ENCODE measurements at regions not wholly inside any gene's neighbourhood (a gene's known extent, or its start where the extent isn't known, plus 50 kb on each side); places are given as distances from the start of the nearest gene placed in this dataset.

- TF ChIP-seq ZBTB33 (IDR thresholded peaks at IDR 0.05): no peak
- TF ChIP-seq NR2C2 (IDR thresholded peaks at IDR 0.05; ENCODE audit: borderline replicate concordance, control insufficient read depth, insufficient read length, low read depth): no peak
- TF ChIP-seq SMAD5 (IDR thresholded peaks at IDR 0.05; ENCODE audit: low read depth): no peak
- TF ChIP-seq WRNIP1 (IDR thresholded peaks at IDR 0.05; ENCODE audit: borderline replicate concordance, low read depth, low read length): no peak
- no peak; the same call in 1 of the 2 replicates for TF ChIP-seq PAX8 (IDR thresholded peaks at IDR 0.05)
- 0 out of 2 replicates have a peak, but pooled peaks have one; percentile 70 for TF ChIP-seq RCOR1 (conservative IDR thresholded peaks at IDR 0.05; ENCODE audit: low read depth, low read length)
- TF ChIP-seq CUX1 (IDR thresholded peaks at IDR 0.05; ENCODE audit: insufficient replicate concordance, low read depth, low read length): no peak
- peak; percentile 89 for TF ChIP-seq BCL11A (IDR thresholded peaks at IDR 0.05; ENCODE audit: low read depth, low read length)
- TF ChIP-seq ELK1 (IDR thresholded peaks at IDR 0.05; ENCODE audit: low read depth, low read length): no peak
- no peak for TF ChIP-seq POU2F2 (IDR thresholded peaks at IDR 0.05; ENCODE audit: borderline replicate concordance, low read depth, low read length)
- no peak for TF ChIP-seq CBFB (IDR thresholded peaks at IDR 0.05; ENCODE audit: low read depth)
- peak; percentile 81 to 89 for TF ChIP-seq IKZF2 (IDR thresholded peaks at IDR 0.05)
- no peak for TF ChIP-seq IRF3 (IDR thresholded peaks at IDR 0.05)
- 0 out of 2 replicates have a peak, but pooled peaks have one; percentile 24 for TF ChIP-seq PKNOX1 (IDR thresholded peaks at IDR 0.05)
- no peak for TF ChIP-seq RAD21 (IDR thresholded peaks at IDR 0.05; ENCODE audit: insufficient read depth, low read depth, low read length)
- TF ChIP-seq NFIC (IDR thresholded peaks at IDR 0.05; ENCODE audit: low read depth, low read length): peak; percentile 96
- no peak for TF ChIP-seq HDGF (IDR thresholded peaks at IDR 0.05)
- TF ChIP-seq RB1 (IDR thresholded peaks at IDR 0.05; ENCODE audit: borderline replicate concordance): no peak
- TF ChIP-seq RBBP5 (conservative IDR thresholded peaks at IDR 0.05): no peak
- peak; percentile 13 for TF ChIP-seq RELA (IDR thresholded peaks at IDR 0.05; ENCODE audit: borderline replicate concordance, partially characterized antibody)
These were observed 329.0 kb upstream of the LRATD1 start (continued) for GRCh38 chr2:14303366-14304115.
